Liver (tissue), 8 donors: ENCODE measurements at regions not wholly inside any gene's neighbourhood (a gene's known extent, or its start where the extent isn't known, plus 50 kb on each side); places are given as distances from the start of the nearest gene placed in this dataset.

ENCODE experiments used
- DNase-seq: peaks from one replicate; pipeline ENCODE4 v3.0.0-alpha.2; 2017; ENCODE audit warnings: low spot score
- H3K27ac ChIP-seq, 2 donors: one replicate each; pipeline ENCODE4 v1.7.0; 2013; ENCODE audit warnings: inconsistent platforms in 2 of 2, low read length in 2 of 2, control low read depth in 1 of 2, low read depth in 1 of 2, mild to moderate bottlenecking in 1 of 2
- H3K27me3 ChIP-seq, 4 donors: one replicate each; pipeline versions ENCODE4 v1.6.1 to v1.7.0; 2013; ENCODE audit warnings: low read length in 3 of 4, inconsistent platforms in 1 of 4, mild to moderate bottlenecking in 1 of 4, moderate library complexity in 1 of 4; ENCODE audit not compliant: control insufficient read depth in 4 of 4, insufficient read depth in 4 of 4
- H3K36me3 ChIP-seq, 4 donors: one replicate each; pipeline versions ENCODE4 v1.6.1 to v1.7.0; 2013; ENCODE audit warnings: low read length in 3 of 4, mild to moderate bottlenecking in 3 of 4, low read depth in 1 of 4, moderate library complexity in 1 of 4; ENCODE audit not compliant: control insufficient read depth in 4 of 4, insufficient read depth in 3 of 4
- H3K4me1 ChIP-seq, 4 donors: one replicate each; pipeline versions ENCODE4 v1.6.1 to v1.7.0; 2013; ENCODE audit warnings: low read length in 3 of 4, mild to moderate bottlenecking in 3 of 4, moderate library complexity in 1 of 4; ENCODE audit not compliant: control insufficient read depth in 4 of 4, insufficient read depth in 4 of 4
- H3K4me3 ChIP-seq, 3 donors: one replicate each; pipeline versions ENCODE4 v1.6.1 to v1.7.0; 2013; ENCODE audit warnings: low read length in 3 of 3, control low read depth in 1 of 3, low read depth in 1 of 3, mild to moderate bottlenecking in 1 of 3
- H3K9ac ChIP-seq, 2 donors: one replicate each; pipeline ENCODE4 v1.7.0; 2013; ENCODE audit warnings: low read length in 2 of 2, mild to moderate bottlenecking in 2 of 2, moderate library complexity in 2 of 2, control low read depth in 1 of 2, low read depth in 1 of 2
- H3K9me3 ChIP-seq, 4 donors: one replicate each; pipeline versions ENCODE4 v1.6.1 to v1.7.0; 2013; ENCODE audit warnings: low read length in 3 of 4; ENCODE audit not compliant: control insufficient read depth in 4 of 4
- ATF3 ChIP-seq: IDR thresholded peaks from 2 replicates; pipeline ENCODE4 v1.6.1; 2016; ENCODE audit warnings: antibody characterized with exemption
- CTCF ChIP-seq: fragments of 150-350 bp; IDR thresholded peaks from 2 replicates; pipeline ENCODE4 v1.5.1; 2017; ENCODE audit warnings: improper control_type of control experiment, low read depth, low read length; ENCODE audit not compliant: missing input control
- EGR1 ChIP-seq, 2 donors: IDR thresholded peaks; 2 replicates each; pipeline ENCODE4 v1.6.1; 2016 to 2018; ENCODE audit warnings: antibody characterized with exemption in 2 of 2, low read depth in 2 of 2
- FOXA1 ChIP-seq: IDR thresholded peaks from 2 replicates; pipeline ENCODE4 v1.6.1; 2016; ENCODE audit warnings: antibody characterized with exemption
- FOXA2 ChIP-seq: IDR thresholded peaks from 2 replicates; pipeline ENCODE4 v1.6.1; 2016; ENCODE audit warnings: antibody characterized with exemption
- GABPA ChIP-seq, 2 donors: IDR thresholded peaks in 1 of 2; conservative IDR thresholded peaks in 1 of 2; 2 replicates each; pipeline ENCODE4 v1.6.1; 2016; ENCODE audit warnings: antibody characterized with exemption in 2 of 2, mild to moderate bottlenecking in 1 of 2, moderate library complexity in 1 of 2
- HNF4A ChIP-seq, 2 donors: conservative IDR thresholded peaks; 2 replicates each; pipeline ENCODE4 v1.6.1; 2016; ENCODE audit warnings: antibody characterized with exemption in 2 of 2, mild to moderate bottlenecking in 2 of 2
- HNF4G ChIP-seq: IDR thresholded peaks from 2 replicates; pipeline ENCODE4 v1.6.1; 2016; ENCODE audit warnings: antibody characterized with exemption
- JUND ChIP-seq, 2 donors: IDR thresholded peaks; 2 replicates each; pipeline ENCODE4 v1.6.1; 2016; ENCODE audit warnings: antibody characterized with exemption in 2 of 2
- MAX ChIP-seq: IDR thresholded peaks from 2 replicates; pipeline ENCODE4 v1.6.1; 2016; ENCODE audit warnings: antibody characterized with exemption
- NR2F2 ChIP-seq: IDR thresholded peaks from 2 replicates; pipeline ENCODE4 v1.6.1; 2016; ENCODE audit warnings: antibody characterized with exemption
- RAD21 ChIP-seq, 2 donors: IDR thresholded peaks; 2 replicates each; pipeline ENCODE4 v1.6.1; 2016; ENCODE audit warnings: antibody characterized with exemption in 2 of 2, mild to moderate bottlenecking in 2 of 2
- REST ChIP-seq: IDR thresholded peaks from 2 replicates; pipeline ENCODE4 v1.6.1; 2016; ENCODE audit warnings: antibody characterized with exemption, mild to moderate bottlenecking
- RXRA ChIP-seq, 2 donors: IDR thresholded peaks; 2 replicates each; pipeline ENCODE4 v1.6.1; 2017 to 2018; ENCODE audit warnings: antibody characterized with exemption in 2 of 2, mild to moderate bottlenecking in 1 of 2
- SP1 ChIP-seq: IDR thresholded peaks from 2 replicates; pipeline ENCODE4 v1.6.1; 2018; ENCODE audit warnings: antibody characterized with exemption, mild to moderate bottlenecking
- TAF1 ChIP-seq: conservative IDR thresholded peaks from 2 replicates; pipeline ENCODE4 v1.6.1; 2016; ENCODE audit warnings: antibody characterized with exemption, mild to moderate bottlenecking
- YY1 ChIP-seq: IDR thresholded peaks from 2 replicates; pipeline ENCODE4 v1.6.1; 2016; ENCODE audit warnings: antibody characterized with exemption, mild to moderate bottlenecking
- ZBTB33 ChIP-seq: IDR thresholded peaks from 2 replicates; pipeline ENCODE4 v1.6.1; 2016; ENCODE audit warnings: antibody characterized with exemption
- WGBS: extraction: QIAGEN DNeasy Blood & Tissue Kit; methylation state at CpG from one replicate; pipeline ENCODE4 v1.1.7; 2013; 5-methylcytosine and 5-hydroxymethylcytosine counted together
- donor health status: healthy.
- donor health status: healthy.
- donor health status: healthy.
- donor health status: healthy.
- donor health status: healthy.

- Histone ChIP-seq H3K27ac (no peak overlapping the region), H3K4me1 (no peaks in the 10 kb centered on the region), H3K36me3 (no peaks in the 10 kb centered on the region), H3K27me3 (peaks cover 0 to 3% (median 0%) of the 10 kb centered on the region in 4 donors), H3K9ac (no peak overlapping the region), H3K4me3 (no peak overlapping the region), H3K9me3 (peaks cover 0 to 6% (median 0%) of the 10 kb centered on the region in 4 donors)
- no peak for TF ChIP-seq HNF4A (conservative IDR thresholded peaks at IDR 0.05)
- TF ChIP-seq TAF1, result no peak
- no peak for TF ChIP-seq NR2F2
- TF ChIP-seq HNF4G, result no peak
- TF ChIP-seq JUND (IDR thresholded peaks at IDR 0.05), result no peak
- no peak for TF ChIP-seq YY1
- no peak for TF ChIP-seq ZBTB33
- TF ChIP-seq SP1, result no peak
- TF ChIP-seq EGR1 (IDR thresholded peaks at IDR 0.05; ENCODE audit: low read depth in 2 of 2), result no peak
- no peak for TF ChIP-seq GABPA (IDR thresholded peaks at IDR 0.05 in 1 of 2, conservative IDR thresholded peaks at IDR 0.05 in 1 of 2)
- no peak for TF ChIP-seq FOXA1
- TF ChIP-seq RXRA (IDR thresholded peaks at IDR 0.05), result no peak
- TF ChIP-seq FOXA2, result no peak
- no peak for TF ChIP-seq RAD21 (IDR thresholded peaks at IDR 0.05)
- TF ChIP-seq CTCF, result no peak
- no peak for TF ChIP-seq ATF3
- TF ChIP-seq REST, result no peak
- TF ChIP-seq MAX, result no peak
- DNase-seq, result no peak
- WGBS, result 67% methylated on average over 1 of the region's 1 CpG
Measured at GRCh38 chrX:40346379-40346778, 234.4 kb upstream of the ATP6AP2 start.

GRCh38 chrX:40343319-40343718 lies 237.5 kb upstream of the ATP6AP2 start:
- 89% methylated on average over 12 of the region's 12 CpGs for WGBS
- Histone ChIP-seq H3K36me3 (no peaks in the 10 kb centered on the region), H3K4me1 (no peaks in the 10 kb centered on the region), H3K27ac (no peak overlapping the region), H3K9me3 (peaks cover 0 to 3% (median 0%) of the 10 kb centered on the region in 4 donors), H3K9ac (no peak overlapping the region), H3K27me3 (peaks cover 0 to 3% (median 0%) of the 10 kb centered on the region in 4 donors), H3K4me3 (no peak overlapping the region)
- no peak for TF ChIP-seq FOXA1
- TF ChIP-seq EGR1 (IDR thresholded peaks at IDR 0.05; ENCODE audit: low read depth in 2 of 2), result no peak
- no peak for TF ChIP-seq GABPA (IDR thresholded peaks at IDR 0.05 in 1 of 2, conservative IDR thresholded peaks at IDR 0.05 in 1 of 2)
- TF ChIP-seq FOXA2, result no peak
- no peak for TF ChIP-seq RAD21 (IDR thresholded peaks at IDR 0.05)
- TF ChIP-seq ZBTB33, result no peak
- TF ChIP-seq HNF4A (conservative IDR thresholded peaks at IDR 0.05), result no peak
- no peak for TF ChIP-seq HNF4G
- TF ChIP-seq TAF1, result no peak
- no peak for TF ChIP-seq ATF3
- TF ChIP-seq YY1, result no peak
- no peak for DNase-seq
